ENCODE measurements at regions not wholly inside any gene's neighbourhood (a gene's known extent, or its start where the extent isn't known, plus 50 kb on each side); places are given as distances from the start of the nearest gene placed in this dataset.

DNA sequence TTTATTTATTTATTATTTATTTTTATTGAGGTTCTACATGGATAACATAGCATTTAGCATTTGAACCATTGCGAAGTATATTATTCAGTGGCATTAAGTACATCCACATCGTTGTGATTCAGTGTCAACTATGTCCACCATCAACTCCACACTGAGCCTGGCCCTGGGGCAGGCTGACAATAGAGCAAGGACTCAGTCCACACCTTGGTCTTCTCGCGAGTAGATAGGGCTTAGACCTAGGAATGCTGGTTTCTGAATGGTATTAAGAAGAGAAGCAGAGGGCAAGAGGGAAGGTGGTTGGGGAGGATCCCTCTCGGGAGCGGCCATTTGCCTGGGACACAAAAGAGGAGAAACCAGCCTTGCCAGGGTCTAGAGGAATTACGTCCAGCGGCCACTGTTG is 599.2 kb upstream of the MGMT start:
- no peak for DNase-seq (ENCODE audit: low read depth)
- no peak overlapping the region for H3K4me3 ChIP-seq (ENCODE audit: low read depth, low read length)
- no peaks in the 10 kb centered on the region for H3K27me3 ChIP-seq (ENCODE audit: control insufficient read depth, insufficient read depth, low read length)
- TF ChIP-seq, protein P1, sequence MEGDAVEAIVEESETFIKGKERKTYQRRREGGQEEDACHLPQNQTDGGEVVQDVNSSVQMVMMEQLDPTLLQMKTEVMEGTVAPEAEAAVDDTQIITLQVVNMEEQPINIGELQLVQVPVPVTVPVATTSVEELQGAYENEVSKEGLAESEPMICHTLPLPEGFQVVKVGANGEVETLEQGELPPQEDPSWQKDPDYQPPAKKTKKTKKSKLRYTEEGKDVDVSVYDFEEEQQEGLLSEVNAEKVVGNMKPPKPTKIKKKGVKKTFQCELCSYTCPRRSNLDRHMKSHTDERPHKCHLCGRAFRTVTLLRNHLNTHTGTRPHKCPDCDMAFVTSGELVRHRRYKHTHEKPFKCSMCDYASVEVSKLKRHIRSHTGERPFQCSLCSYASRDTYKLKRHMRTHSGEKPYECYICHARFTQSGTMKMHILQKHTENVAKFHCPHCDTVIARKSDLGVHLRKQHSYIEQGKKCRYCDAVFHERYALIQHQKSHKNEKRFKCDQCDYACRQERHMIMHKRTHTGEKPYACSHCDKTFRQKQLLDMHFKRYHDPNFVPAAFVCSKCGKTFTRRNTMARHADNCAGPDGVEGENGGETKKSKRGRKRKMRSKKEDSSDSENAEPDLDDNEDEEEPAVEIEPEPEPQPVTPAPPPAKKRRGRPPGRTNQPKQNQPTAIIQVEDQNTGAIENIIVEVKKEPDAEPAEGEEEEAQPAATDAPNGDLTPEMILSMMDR (IDR thresholded peaks at IDR 0.05; ENCODE audit: insufficient read depth, low read length, poor library complexity, severe bottlenecking): no peak
- no peaks in the 10 kb centered on the region for H3K36me3 ChIP-seq (ENCODE audit: control insufficient read depth, insufficient read depth, low read length)

DNA sequence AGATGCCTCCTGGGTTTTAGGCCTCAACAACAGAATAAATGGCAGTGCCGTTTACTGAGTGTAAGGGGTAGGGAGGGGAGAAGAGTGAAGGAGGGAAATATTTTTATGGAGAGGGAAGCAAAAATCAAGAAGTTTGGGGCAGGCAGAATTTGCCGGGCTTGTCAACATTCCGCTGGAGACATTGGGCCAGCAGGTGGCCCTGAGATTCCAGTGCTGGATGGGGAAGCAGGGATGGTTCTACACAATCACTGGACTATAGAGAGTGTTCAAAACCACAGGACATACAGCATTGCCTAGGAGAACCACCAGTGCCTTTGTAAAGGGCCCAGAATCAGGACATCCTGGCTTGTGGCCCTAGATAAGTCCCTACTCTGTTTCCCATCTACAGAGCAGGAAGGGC is 598.6 kb upstream of the MGMT start:
- Histone ChIP-seq H3K36me3 (ENCODE audit: control insufficient read depth, insufficient read depth, low read length) (no peaks in the 10 kb centered on the region), H3K27me3 (ENCODE audit: control insufficient read depth, insufficient read depth, low read length) (no peaks in the 10 kb centered on the region), H3K4me3 (ENCODE audit: low read depth, low read length) (no peak overlapping the region)
- TF ChIP-seq, protein P1 (IDR thresholded peaks at IDR 0.05; ENCODE audit: insufficient read depth, low read length, poor library complexity, severe bottlenecking): no peak
- DNase-seq (ENCODE audit: low read depth): no peak

DNA sequence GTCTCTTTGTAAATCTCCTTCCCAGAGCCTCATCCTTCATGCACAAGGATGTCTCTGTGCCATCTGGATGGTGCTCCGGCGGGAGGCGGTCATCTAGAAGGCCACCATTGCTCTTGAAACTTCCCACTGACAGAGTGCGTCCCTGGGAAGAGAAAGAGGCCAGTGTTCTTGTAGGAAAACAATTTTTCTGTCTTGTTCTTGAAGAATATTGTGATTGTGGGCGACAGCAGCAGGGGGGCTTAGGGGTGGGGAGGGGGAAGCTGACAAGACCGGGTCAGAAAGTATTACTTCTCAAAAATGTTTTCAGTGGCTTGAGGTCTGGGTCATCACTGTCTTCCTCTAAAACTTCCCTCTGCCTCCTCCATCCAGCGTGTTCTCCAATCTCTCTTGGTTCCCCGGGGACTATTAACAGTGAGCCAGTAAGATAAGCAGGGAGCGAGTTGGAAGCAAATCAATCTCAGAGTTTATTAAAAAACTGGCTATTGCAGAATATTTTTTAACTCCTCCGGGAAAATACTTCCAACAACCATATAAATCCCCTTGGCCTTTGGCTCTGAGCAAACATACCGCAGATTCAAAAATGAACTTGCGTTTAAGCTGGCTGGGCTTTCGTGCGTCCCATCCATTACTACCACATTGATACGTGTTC is 597.8 kb upstream of the MGMT start:
- H3K36me3 ChIP-seq (ENCODE audit: control insufficient read depth, insufficient read depth, low read length): no peaks in the 10 kb centered on the region
- no peaks in the 10 kb centered on the region for H3K27me3 ChIP-seq (ENCODE audit: control insufficient read depth, insufficient read depth, low read length)
- H3K4me3 ChIP-seq (ENCODE audit: low read depth, low read length): no peak overlapping the region
- no peak for DNase-seq (ENCODE audit: low read depth)
- TF ChIP-seq, protein P1 (IDR thresholded peaks at IDR 0.05; ENCODE audit: insufficient read depth, low read length, poor library complexity, severe bottlenecking): no peak

DNA sequence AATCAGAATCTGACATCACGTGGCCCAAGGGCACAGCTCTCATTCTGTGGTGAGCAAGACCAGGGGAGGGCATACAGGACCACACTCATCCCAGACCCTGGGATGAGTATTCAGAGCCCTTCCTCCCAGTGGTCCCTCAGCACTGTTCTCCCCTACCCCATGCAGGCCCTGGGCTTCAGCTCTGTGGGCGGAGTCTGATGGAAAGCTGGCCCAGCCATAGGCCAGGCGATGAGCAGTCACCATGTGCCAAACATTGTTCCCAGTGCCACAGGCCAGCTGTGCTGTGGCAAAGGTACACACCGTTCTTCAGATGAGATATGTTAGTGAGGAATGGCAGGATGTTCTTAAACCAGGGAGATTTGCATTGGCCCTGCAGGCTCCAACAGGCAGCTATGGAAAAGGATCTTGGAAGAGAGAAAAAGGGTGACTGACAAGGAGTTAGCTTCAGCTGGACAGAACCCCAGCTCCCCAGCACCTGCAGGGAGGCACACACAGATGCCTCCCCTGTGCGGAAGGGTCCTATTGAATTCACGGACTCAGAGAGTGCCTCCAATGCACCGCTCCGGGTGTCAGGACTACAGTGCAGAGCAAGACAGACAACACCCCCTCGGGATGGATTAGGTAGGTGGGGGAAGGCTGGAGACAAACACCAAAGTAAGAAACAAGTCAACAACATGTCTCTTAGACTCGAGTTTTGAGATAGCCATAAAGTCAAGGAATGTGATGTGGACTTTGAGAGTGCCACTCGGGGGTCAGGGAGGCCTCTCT is 596.0 kb upstream of the MGMT start:
- no peak overlapping the region for H3K4me3 ChIP-seq (ENCODE audit: low read depth, low read length)
- no peaks in the 10 kb centered on the region for H3K27me3 ChIP-seq (ENCODE audit: control insufficient read depth, insufficient read depth, low read length)
- TF ChIP-seq, protein P1 (IDR thresholded peaks at IDR 0.05; ENCODE audit: insufficient read depth, low read length, poor library complexity, severe bottlenecking): no peak
- H3K36me3 ChIP-seq (ENCODE audit: control insufficient read depth, insufficient read depth, low read length): no peaks in the 10 kb centered on the region
- DNase-seq (ENCODE audit: low read depth): no peak

DNA sequence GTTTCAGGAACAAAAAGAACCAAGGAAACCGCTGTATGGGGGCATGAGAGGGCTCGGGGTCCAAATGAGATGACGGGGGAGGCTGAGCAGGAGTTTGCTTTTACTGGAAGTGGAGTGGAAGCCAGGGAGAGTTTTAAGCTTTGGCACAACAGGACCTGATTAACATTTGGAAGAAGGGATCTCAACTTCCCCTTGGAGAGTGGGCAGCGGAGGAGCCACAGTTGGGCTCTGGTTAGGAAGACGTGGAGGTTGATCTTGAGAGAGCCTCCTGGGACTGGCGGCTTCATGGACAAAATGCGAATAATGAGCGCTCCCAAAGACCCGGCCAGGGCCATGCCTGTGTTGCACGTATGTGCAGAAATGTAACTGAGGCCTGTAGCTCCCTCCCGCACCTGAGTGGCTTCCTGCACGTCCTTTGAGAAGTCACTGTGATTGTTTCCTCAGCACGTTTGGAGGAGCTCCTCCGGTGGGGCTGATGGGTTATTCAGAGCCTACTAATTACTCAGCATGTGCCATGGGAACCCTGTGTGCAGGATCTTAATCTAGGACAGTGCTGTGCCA is 595.3 kb upstream of the MGMT start:
- no peaks in the 10 kb centered on the region for H3K27me3 ChIP-seq (ENCODE audit: control insufficient read depth, insufficient read depth, low read length)
- no peak for DNase-seq (ENCODE audit: low read depth)
- TF ChIP-seq, protein P1 (IDR thresholded peaks at IDR 0.05; ENCODE audit: insufficient read depth, low read length, poor library complexity, severe bottlenecking): no peak
- no peak overlapping the region for H3K4me3 ChIP-seq (ENCODE audit: low read depth, low read length)
- no peaks in the 10 kb centered on the region for H3K36me3 ChIP-seq (ENCODE audit: control insufficient read depth, insufficient read depth, low read length)

All from kidney epithelial cell (primary cell).